DMS153 treated with DMSO at 0.1 percent for 48 hours (cell line): ENCODE measurements at regions not wholly inside any gene's neighbourhood (a gene's known extent, or its start where the extent isn't known, plus 50 kb on each side); places are given as distances from the start of the nearest gene placed in this dataset.

ENCODE experiments used
- DNase-seq: peaks from one replicate; lab custom pipeline; 2025; ENCODE audit not compliant: unreplicated experiment; lab: John Stamatoyannopoulos, UW

DNA sequence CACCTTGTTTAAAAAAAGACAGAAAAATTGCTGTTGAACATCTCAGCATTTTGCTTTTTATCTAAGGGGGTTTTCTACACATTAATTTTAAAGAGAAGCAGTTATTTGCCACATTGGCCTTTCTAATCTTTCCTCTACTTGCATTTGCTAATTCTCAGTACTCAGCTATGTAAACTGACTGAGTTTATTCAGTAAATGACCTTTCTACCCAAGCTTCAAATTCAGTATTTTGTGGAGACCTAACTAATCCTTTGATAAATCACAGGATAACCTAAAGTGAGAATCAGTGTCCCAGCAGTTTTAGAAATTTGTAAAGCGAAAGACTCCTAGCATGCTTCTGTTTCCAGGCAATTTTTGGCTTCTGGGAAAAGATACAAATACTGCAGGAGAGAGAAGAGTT, 288.4 kb downstream of the ASXL3 start:
- DNase-seq, result no peak

DNA sequence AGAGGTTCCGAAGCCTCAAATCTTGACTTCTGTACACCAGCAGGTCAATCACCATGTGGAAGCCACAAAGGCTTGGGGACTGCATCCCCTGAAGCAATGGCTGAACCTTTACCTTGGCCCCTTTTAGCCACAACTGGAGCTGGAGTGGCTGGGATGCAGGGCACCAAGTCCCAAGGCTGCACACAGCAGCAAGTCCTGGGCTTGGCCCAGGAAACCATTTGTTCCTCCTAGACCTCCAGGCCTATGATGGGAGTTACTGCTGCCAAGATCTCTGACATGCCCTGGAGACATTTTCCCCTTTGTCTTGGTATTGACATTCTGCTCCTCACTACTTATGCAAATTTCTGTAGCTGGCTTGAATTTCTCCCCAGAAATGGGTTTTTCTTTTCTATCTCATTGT, 285.9 kb downstream of the ASXL3 start:
- DNase-seq, result no peak

- DNase-seq, result no peak
Measured at GRCh38 chr18:33854827-33855139, 276.8 kb downstream of the ASXL3 start.

- no peak for DNase-seq
Measured at GRCh38 chr18:33854086-33854826, 276.2 kb downstream of the ASXL3 start.

DNA sequence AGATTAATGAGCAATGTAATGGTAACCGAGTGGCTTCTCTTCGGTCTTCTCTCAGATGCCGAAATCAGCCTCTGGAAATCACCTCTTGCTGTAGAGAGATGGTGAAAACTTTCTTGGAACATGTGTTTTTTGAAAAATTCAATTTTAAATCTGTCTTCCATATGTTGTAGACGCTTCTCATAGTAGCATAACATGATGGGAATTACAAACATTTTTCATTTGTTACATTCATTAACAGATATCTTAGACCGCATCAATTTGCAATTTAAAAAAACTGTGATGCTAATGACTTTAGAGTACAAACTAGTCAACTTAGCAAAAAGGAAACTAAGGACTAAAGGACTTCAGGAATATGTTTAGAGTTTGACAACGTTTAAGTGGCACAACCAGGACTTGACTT, 275.2 kb downstream of the ASXL3 start:
- no peak for DNase-seq

DNA sequence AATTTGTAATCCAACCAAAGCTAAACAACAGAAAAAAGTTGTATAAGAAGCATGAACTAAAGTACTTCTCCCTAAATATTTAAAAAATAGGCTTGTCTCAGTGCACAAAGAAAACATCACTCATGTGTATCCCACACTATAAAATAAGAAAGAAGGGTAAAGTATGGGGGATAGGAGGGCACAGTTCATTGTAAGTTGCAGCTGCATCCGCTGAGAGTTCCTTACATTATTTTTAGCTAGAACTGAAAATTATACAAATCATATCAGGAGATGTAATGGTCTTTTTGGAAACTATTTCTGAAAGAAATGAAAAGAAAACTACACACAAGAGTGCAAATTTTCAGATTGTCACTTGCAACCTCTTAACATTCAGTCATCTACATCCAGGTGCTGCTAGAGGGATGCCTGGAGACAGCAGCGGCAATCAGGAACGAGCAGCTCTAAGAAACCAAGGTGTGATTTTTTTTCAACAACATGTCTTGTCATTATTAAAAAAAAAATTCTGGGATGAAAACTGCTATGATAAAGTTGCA, 273.6 kb downstream of the ASXL3 start:
- DNase-seq, result no peak

GRCh38 chr18:33849731-33850130, 271.7 kb downstream of the ASXL3 start:
- DNase-seq, result no peak

GRCh38 chr18:33844232-33844631, 266.2 kb downstream of the ASXL3 start:
- DNase-seq, result no peak

GRCh38 chr18:33841221-33841967, 263.4 kb downstream of the ASXL3 start:
- DNase-seq, result no peak

- no peak for DNase-seq
Measured at GRCh38 chr18:33840212-33840593, 262.2 kb downstream of the ASXL3 start.

DNA sequence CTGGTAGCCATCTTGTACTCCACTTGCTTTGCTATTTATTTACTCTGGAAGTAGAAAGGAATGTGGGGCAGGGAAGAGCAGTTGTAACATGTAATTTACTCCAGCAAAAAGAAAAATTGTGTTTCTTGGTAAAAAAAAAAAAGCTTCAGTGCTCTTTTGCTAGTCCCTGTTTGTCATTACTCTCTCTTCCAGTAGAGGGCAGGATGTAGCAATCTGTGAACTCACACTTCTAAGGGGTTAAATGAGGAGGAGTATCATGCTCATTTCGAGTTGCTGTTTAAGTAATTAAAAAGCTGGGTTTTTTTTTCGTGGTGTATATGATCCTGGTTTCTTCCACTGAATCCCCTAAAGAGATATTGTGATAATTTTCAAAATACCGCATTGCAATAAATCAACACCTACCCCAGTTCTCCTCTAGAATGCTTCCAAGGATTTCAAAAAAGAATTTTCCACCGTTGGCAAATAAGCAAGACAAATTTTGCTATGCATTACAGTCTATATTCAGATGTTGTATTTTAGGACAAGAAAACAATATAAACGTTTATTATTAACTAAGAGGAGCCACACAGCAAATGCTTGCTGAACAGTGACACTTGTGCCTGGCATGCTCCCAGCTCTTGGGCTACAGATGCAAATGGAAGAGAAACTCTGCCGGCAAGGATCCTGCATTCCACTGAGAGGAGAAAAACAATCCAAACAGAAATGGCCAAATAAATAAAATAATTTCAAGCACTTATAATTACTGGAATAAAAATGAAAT, 261.6 kb downstream of the ASXL3 start:
- peak; percentile 76 for DNase-seq

DNA sequence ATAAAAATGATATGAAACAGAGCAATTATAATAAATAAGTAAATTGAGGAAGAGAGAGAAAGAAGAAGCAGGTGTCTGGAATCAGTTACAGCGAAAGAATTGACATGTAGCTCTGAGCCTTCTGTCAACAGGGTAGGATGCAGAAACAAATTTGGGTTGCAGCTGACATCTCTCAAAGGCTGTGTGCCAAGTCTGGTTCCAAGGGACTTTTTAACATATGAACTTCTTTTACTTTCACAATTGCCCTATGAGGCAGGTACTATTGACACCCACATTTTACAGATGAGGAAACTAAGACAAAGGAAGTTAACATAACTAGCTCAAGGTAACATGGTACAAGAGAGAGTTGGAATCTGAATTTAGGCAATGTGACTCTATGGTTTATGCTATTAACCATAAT, 260.0 kb downstream of the ASXL3 start:
- no peak for DNase-seq

- no peak for DNase-seq
Measured at GRCh38 chr18:33837191-33837590, 259.2 kb downstream of the ASXL3 start.

DNA sequence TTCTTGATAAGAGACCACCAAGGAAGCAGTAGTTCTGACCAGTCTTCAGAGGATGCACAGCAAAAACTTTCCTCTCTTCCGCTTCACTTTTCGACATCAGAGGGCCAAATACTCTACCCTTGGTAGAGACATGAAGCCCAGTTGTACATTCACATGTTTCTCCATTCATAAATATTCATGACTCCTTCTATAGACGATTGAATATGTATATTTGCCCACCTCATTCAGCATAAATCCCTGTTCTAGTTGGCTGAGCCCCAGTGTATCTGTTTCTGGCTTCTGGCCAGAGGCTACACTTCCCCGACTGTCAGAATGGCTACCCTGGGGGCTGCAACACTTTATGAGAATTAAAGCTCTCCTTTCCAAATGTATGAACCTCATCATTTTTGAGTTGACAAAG, 258.5 kb downstream of the ASXL3 start:
- no peak for DNase-seq

DNA sequence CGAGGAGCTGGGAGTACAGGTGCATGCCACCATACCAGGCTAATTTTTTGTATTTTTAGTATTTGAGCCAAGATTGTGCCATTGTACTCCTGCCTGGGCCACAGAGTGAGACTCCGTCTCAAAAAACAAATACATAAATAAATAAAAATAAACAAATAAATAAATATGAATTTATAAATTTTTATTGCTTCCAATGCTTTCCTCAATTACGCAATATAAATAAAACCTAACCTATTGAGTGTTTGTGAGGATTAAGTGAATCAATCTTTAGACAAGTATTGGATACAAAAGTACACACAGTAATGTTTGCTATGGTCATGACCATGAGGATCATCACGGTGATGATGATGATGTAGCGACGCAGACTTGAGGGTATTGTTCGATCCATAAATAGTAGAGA, 257.4 kb downstream of the ASXL3 start:
- no peak for DNase-seq

DNA sequence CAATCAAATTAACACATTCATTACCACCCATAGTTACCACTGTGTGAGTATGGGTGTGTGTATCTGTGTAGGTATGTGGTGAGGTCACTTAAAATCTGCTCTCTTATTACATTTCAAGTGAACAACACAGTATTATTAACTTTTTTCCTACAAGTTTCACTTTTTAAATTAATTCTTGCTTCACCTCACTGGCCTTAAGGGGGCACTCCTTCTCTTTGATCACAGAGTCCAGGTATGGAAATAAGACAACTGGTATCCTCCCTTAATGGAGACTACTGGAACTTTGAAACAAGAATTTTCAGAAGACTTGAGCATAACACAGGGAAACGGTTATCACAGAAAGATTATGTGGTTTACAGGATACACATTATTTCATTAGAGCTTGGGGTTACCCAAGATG, 255.8 kb downstream of the ASXL3 start:
- DNase-seq, result no peak

- no peak for DNase-seq
Measured at GRCh38 chr18:33831424-33831823, 253.4 kb downstream of the ASXL3 start.

DNA sequence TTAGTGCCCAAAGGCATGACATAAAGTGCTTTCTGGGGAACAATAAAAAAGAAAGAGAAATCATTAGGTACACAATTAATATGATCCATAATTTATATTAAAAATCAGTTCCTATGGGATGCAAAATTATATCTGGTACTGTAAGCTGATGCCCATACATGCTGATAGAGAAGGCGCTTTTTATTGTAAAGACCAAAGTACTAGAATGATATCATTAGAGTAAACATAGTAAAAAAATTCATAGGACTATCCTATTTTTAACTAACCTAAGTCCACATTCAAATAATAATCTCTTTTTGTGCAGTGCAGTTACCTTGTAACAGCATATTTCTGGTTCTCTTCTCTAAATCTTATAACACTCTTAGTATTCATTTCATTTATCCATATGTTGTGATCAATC, 252.2 kb downstream of the ASXL3 start:
- DNase-seq, result no peak

DNA sequence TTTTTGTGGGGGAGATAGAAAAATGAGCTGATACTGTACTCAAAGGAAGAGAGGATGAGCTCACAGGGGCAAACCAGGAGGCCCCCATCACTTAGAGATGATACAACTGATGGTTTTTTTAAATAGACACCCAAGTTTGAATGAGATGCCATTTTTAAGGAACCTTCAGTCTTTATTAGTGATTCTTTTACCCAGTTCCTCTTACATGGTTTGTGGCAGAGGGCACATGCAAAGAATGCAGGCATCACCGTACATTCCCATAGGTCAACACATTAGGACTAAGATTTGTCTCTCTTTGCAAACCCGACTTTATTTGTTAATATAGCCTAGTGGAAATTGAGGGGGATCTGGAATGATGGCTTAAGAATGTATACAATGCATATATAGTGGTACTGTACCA, 250.9 kb downstream of the ASXL3 start:
- DNase-seq, result no peak

- no peak for DNase-seq
Measured at GRCh38 chr18:33826151-33826550, 248.1 kb downstream of the ASXL3 start.

GRCh38 chr18:33821503-33821902, 243.5 kb downstream of the ASXL3 start:
- DNase-seq, result no peak
